ENCODE measurements at regions not wholly inside any gene's neighbourhood (a gene's known extent, or its start where the extent isn't known, plus 50 kb on each side); places are given as distances from the start of the nearest gene placed in this dataset.

DNA sequence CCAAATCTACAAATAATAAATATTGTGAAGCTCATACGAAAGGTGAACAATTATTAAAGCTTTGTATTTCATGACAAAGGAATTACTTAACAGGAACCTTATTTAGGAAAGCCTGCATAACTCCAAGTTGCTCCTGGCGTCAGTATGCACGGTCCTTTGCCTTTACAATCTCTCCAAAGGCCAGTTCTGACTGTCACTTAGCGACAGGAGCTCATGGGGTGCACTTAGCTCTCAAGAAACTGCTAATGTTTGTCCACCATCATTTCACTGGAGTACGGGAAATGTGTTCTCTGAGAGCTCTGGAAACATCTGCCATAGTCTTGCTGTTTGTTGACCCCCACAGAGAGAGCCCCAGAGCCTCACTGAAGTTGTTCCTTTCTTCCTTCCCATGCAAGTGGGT lies 781.5 kb upstream of the POM121L12 start (continued):
- TF ChIP-seq, protein P1, sequence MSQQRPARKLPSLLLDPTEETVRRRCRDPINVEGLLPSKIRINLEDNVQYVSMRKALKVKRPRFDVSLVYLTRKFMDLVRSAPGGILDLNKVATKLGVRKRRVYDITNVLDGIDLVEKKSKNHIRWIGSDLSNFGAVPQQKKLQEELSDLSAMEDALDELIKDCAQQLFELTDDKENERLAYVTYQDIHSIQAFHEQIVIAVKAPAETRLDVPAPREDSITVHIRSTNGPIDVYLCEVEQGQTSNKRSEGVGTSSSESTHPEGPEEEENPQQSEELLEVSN (IDR thresholded peaks at IDR 0.05) = no peak

Data from H1 (cell line).